OCI-LY3 (cell line): ENCODE measurements at regions not wholly inside any gene's neighbourhood (a gene's known extent, or its start where the extent isn't known, plus 50 kb on each side); places are given as distances from the start of the nearest gene placed in this dataset.

Source experiments
- H2AFZ ChIP-seq: fragments of 200-600, 300-600 bp; shearing (Covaris generic); 2 replicates; pipeline ENCODE4 v1.6.0; 2014; ENCODE audit warnings: antibody characterized with exemption, low read depth, low read length
- H3K27ac ChIP-seq: fragments of 200-600, 300-600 bp; sonication (generic); 2 replicates; pipeline ENCODE4 v1.5.1; 2014; ENCODE audit warnings: mild to moderate bottlenecking, low read length, moderate library complexity, mixed read lengths
- H3K27me3 ChIP-seq: fragments of 200-600, 300-600 bp; sonication (generic); 2 replicates; pipeline ENCODE4 v1.6.1; 2014; ENCODE audit warnings: low read depth, low read length, mixed read lengths
- H3K36me3 ChIP-seq: fragments of 200-600, 300-600 bp; sonication (generic); replicated peaks from 2 replicates; pipeline ENCODE3; 2014; ENCODE audit warnings: low read depth, low read length, mixed read lengths
- H3K4me1 ChIP-seq: fragments of 300-600, 200-600 bp; sonication (generic); 2 replicates; pipeline ENCODE4 v1.6.1; 2014; ENCODE audit warnings: low read length, mixed read lengths
- H3K4me2 ChIP-seq: fragments of 200-600, 300-600 bp; sonication (generic); 2 replicates; pipeline ENCODE4 v1.6.1; 2014; ENCODE audit warnings: low read length, mixed read lengths
- H3K4me3 ChIP-seq: fragments of 300-600, 200-600 bp; sonication (generic); 2 replicates; pipeline ENCODE4 v1.5.1; 2014; ENCODE audit warnings: antibody characterized with exemption, mild to moderate bottlenecking, low read length, moderate library complexity
- H3K79me2 ChIP-seq: fragments of 300-600, 200-600 bp; shearing (Covaris generic); 2 replicates; pipeline ENCODE4 v1.6.1; 2014; ENCODE audit warnings: mild to moderate bottlenecking, low read length, mixed read lengths
- H3K9ac ChIP-seq: fragments of 300-600, 200-600 bp; shearing (Covaris generic); 2 replicates; pipeline ENCODE4 v1.6.0; 2014; ENCODE audit warnings: mild to moderate bottlenecking, low read length, moderate library complexity
- H3K9me3 ChIP-seq: fragments of 200-600, 300-600 bp; shearing (Covaris generic); 2 replicates; pipeline ENCODE4 v1.6.1; 2014; ENCODE audit warnings: low read length, mixed read lengths; ENCODE audit not compliant: insufficient read depth
- H4K20me1 ChIP-seq: fragments of 200-600, 300-600 bp; sonication (generic); 2 replicates; pipeline ENCODE4 v1.6.1; 2016; ENCODE audit warnings: low read length, mixed read lengths; ENCODE audit not compliant: insufficient read depth
- CTCF ChIP-seq: fragments of 200-600, 300-600 bp; sonication (generic); IDR thresholded peaks from 2 replicates; pipeline ENCODE4 v1.5.1; 2014; ENCODE audit warnings: antibody characterized with exemption, low read length, low read depth
- EZH2phosphoT487 ChIP-seq: fragments of 200-600 bp; shearing (Covaris generic); IDR thresholded peaks from 2 replicates; pipeline ENCODE4 v1.6.1; 2018; ENCODE audit warnings: antibody characterized with exemption, mixed run types, low read depth

- Histone ChIP-seq H3K9ac (no peak overlapping the region), H3K36me3 (no peaks in the 10 kb centered on the region), H3K79me2 (no peaks in the 10 kb centered on the region), H3K4me3 (no peak overlapping the region), H3K4me1 (no peaks in the 10 kb centered on the region), H2AFZ (no peak overlapping the region), H4K20me1 (no peaks in the 10 kb centered on the region), H3K4me2 (no peak overlapping the region), H3K27ac (no peak overlapping the region), H3K9me3 (no peaks in the 10 kb centered on the region), H3K27me3 (no peaks in the 10 kb centered on the region)
- TF ChIP-seq EZH2phosphoT487 = no peak
- TF ChIP-seq CTCF = no peak
Observed at GRCh38 chr7:19333706-19334105, 188.5 kb upstream of the FERD3L start.

GRCh38 chr7:19327018-19327417 lies 181.8 kb upstream of the FERD3L start:
- H3K27ac ChIP-seq = no peak overlapping the region
- H3K4me1 ChIP-seq = no peaks in the 10 kb centered on the region
- H2AFZ ChIP-seq = no peak overlapping the region

GRCh38 chr7:19322002-19322401 lies 176.8 kb upstream of the FERD3L start:
- Histone ChIP-seq H2AFZ (no peak overlapping the region), H3K27ac (no peak overlapping the region), H4K20me1 (no peaks in the 10 kb centered on the region), H3K27me3 (no peaks in the 10 kb centered on the region), H3K79me2 (no peaks in the 10 kb centered on the region), H3K36me3 (no peaks in the 10 kb centered on the region), H3K9ac (no peak overlapping the region), H3K9me3 (no peaks in the 10 kb centered on the region), H3K4me1 (no peaks in the 10 kb centered on the region), H3K4me2 (no peak overlapping the region), H3K4me3 (no peak overlapping the region)
- TF ChIP-seq EZH2phosphoT487 = no peak
- TF ChIP-seq CTCF = no peak

More at GRCh38 chr7:19327018-19327417, 181.8 kb upstream of the FERD3L start:
- Histone ChIP-seq H3K4me3 (no peak overlapping the region), H3K36me3 (no peaks in the 10 kb centered on the region), H4K20me1 (no peaks in the 10 kb centered on the region), H3K79me2 (no peaks in the 10 kb centered on the region), H3K4me2 (no peak overlapping the region), H3K27me3 (no peaks in the 10 kb centered on the region), H3K9ac (no peak overlapping the region), H3K9me3 (no peaks in the 10 kb centered on the region)
- TF ChIP-seq EZH2phosphoT487 = no peak
- no peak for TF ChIP-seq CTCF

GRCh38 chr7:19318287-19318686 lies 173.1 kb upstream of the FERD3L start:
- Histone ChIP-seq H2AFZ (no peak overlapping the region), H3K9ac (no peak overlapping the region), H3K4me3 (no peak overlapping the region), H3K36me3 (no peaks in the 10 kb centered on the region), H3K4me1 (no peaks in the 10 kb centered on the region), H3K27ac (no peak overlapping the region), H3K9me3 (no peaks in the 10 kb centered on the region), H3K27me3 (no peaks in the 10 kb centered on the region), H3K4me2 (no peak overlapping the region), H4K20me1 (no peaks in the 10 kb centered on the region), H3K79me2 (no peaks in the 10 kb centered on the region)
- TF ChIP-seq CTCF (no peak), EZH2phosphoT487 (no peak)
